GM19239 (cell line): ENCODE measurements at regions not wholly inside any gene's neighbourhood (a gene's known extent, or its start where the extent isn't known, plus 50 kb on each side); places are given as distances from the start of the nearest gene placed in this dataset.
A peak's percentile ranks its signal among the peaks of the same experiment; 100 is the strongest.

ENCODE experiments used
- DNase-seq: peaks from one replicate; pipeline ENCODE4 v3.0.0; 2011; ENCODE audit warnings: low spot score; ENCODE audit not compliant: insufficient read length
- FAIRE-seq: peaks from 2 replicates; lab custom pipeline; 2011; peaks lifted over from hg19 to GRCh38; lab: Jason Lieb, UNC

GRCh38 chrY:8644926-8645325, 692.3 kb upstream of the TSPY4 start:
- FAIRE-seq (no peak), DNase-seq (no peak)

GRCh38 chrY:8652445-8652844, 684.8 kb upstream of the TSPY4 start:
- FAIRE-seq (peak; percentile 33), DNase-seq (no peak)

GRCh38 chrY:8655017-8655416, 682.2 kb upstream of the TSPY4 start:
- FAIRE-seq (no peak), DNase-seq (no peak)

GRCh38 chrY:8656101-8656500, 681.2 kb upstream of the TSPY4 start:
- DNase-seq (no peak), FAIRE-seq (no peak)

- DNase-seq (no peak), FAIRE-seq (no peak)
Observed at GRCh38 chrY:8656515-8656914, 680.7 kb upstream of the TSPY4 start.

GRCh38 chrY:8659721-8660120, 677.5 kb upstream of the TSPY4 start:
- no peak for DNase-seq
- FAIRE-seq: no peak

- no peak for FAIRE-seq
- no peak for DNase-seq
Observed at GRCh38 chrY:8673896-8674295, 663.4 kb upstream of the TSPY4 start.

GRCh38 chrY:8677336-8677935, 659.8 kb upstream of the TSPY4 start:
- no peak for DNase-seq
- FAIRE-seq: no peak

GRCh38 chrY:8687154-8687553, 650.1 kb upstream of the TSPY4 start:
- DNase-seq (no peak), FAIRE-seq (no peak)

- FAIRE-seq: no peak
- DNase-seq: no peak
Observed at GRCh38 chrY:8690901-8691685, 646.2 kb upstream of the TSPY4 start.

- DNase-seq (no peak), FAIRE-seq (no peak)
Observed at GRCh38 chrY:8698571-8698970, 638.7 kb upstream of the TSPY4 start.

- DNase-seq: no peak
- no peak for FAIRE-seq
Observed at GRCh38 chrY:8705636-8706300, 631.5 kb upstream of the TSPY4 start.

- no peak for FAIRE-seq
- DNase-seq: no peak
Observed at GRCh38 chrY:8712296-8712695, 625.0 kb upstream of the TSPY4 start.

GRCh38 chrY:8715226-8715625, 622.0 kb upstream of the TSPY4 start:
- FAIRE-seq (no peak), DNase-seq (no peak)

- FAIRE-seq: no peak
- no peak for DNase-seq
Observed at GRCh38 chrY:8726616-8727015, 610.6 kb upstream of the TSPY4 start.

GRCh38 chrY:8729971-8730370, 607.3 kb upstream of the TSPY4 start:
- DNase-seq (no peak), FAIRE-seq (no peak)

- FAIRE-seq (no peak), DNase-seq (no peak)
Observed at GRCh38 chrY:8741343-8742069, 595.8 kb upstream of the TSPY4 start.

GRCh38 chrY:8764184-8764583, 573.1 kb upstream of the TSPY4 start:
- FAIRE-seq (no peak), DNase-seq (no peak)

GRCh38 chrY:8781184-8781890, 555.9 kb upstream of the TSPY4 start:
- no peak for DNase-seq
- no peak for FAIRE-seq

GRCh38 chrY:8794561-8794960, 542.7 kb upstream of the TSPY4 start:
- DNase-seq: no peak
- no peak for FAIRE-seq
